SK-N-SH (cell line): ENCODE measurements at regions not wholly inside any gene's neighbourhood (a gene's known extent, or its start where the extent isn't known, plus 50 kb on each side); places are given as distances from the start of the nearest gene placed in this dataset.

Experiments
- CTCF ChIA-PET: fragments of 300-600, 350-600 bp; formaldehyde crosslinking; extraction: SDS; loops from one replicate; lab custom pipeline; 2021; lab: Yijun Ruan, JAX
- POLR2A ChIA-PET: fragments of 350-600 bp; sonication (Branson Sonifier 250); formaldehyde crosslinking; extraction: SDS; loops from one replicate; lab custom pipeline; 2020; ENCODE audit warnings: antibody characterized with exemption, inconsistent platforms; lab: Yijun Ruan, JAX
- DNase-seq: peaks from one replicate; pipeline ENCODE4 v3.0.0; 2012
- H2AFZ ChIP-seq: fragments of 200-600 bp; sonication (generic); 2 replicates; pipeline ENCODE4 v1.8.1; 2016; ENCODE audit warnings: antibody characterized with exemption, mild to moderate bottlenecking, low read depth
- H3F3A ChIP-seq: fragments of 200-600 bp; sonication (generic); replicated peaks from 2 replicates; pipeline ENCODE3; 2016; ENCODE audit warnings: antibody characterized with exemption, mild to moderate bottlenecking; ENCODE audit not compliant: insufficient read depth
- H3K27ac ChIP-seq, 2 experiments: fragments of 200-500 bp in 1 of 2; fragments of 200-600 bp in 1 of 2; sonication (Bioruptor generic) in 1 of 2; sonication (generic), shearing (Covaris generic) in 1 of 2; 2 replicates each; pipeline versions ENCODE4 v1.5.1 to v1.6.1; 2014 to 2016; ENCODE audit warnings: low read depth in 2 of 2, inconsistent platforms in 1 of 2, low read length in 1 of 2, mild to moderate bottlenecking in 1 of 2, mixed read lengths in 1 of 2
- H3K27me3 ChIP-seq: fragments of 200-600 bp; sonication (generic), shearing (Covaris generic); 2 replicates; pipeline ENCODE4 v1.6.1; 2016; ENCODE audit warnings: mixed run types; ENCODE audit not compliant: insufficient read depth
- H3K36me3 ChIP-seq, 2 experiments: fragments of 200-500 bp in 1 of 2; fragments of 200-600 bp in 1 of 2; sonication (Bioruptor generic) in 1 of 2; sonication (generic) in 1 of 2; replicated peaks in 1 of 2; 2 replicates each; pipeline versions ENCODE3 to v1.5.1; 2014 to 2016; ENCODE audit warnings: low read length in 1 of 2, mild to moderate bottlenecking in 1 of 2; ENCODE audit not compliant: insufficient read depth in 2 of 2, control insufficient read depth in 1 of 2
- H3K4me1 ChIP-seq, 2 experiments: fragments of 200-500 bp in 1 of 2; fragments of 200-600 bp in 1 of 2; sonication (Bioruptor generic) in 1 of 2; sonication (generic), shearing (Covaris generic) in 1 of 2; 2 replicates each; pipeline versions ENCODE4 v1.5.1 to v1.6.1; 2014 to 2016; ENCODE audit warnings: low read depth in 1 of 2, low read length in 1 of 2, mixed run types in 1 of 2; ENCODE audit not compliant: insufficient read depth in 2 of 2, control insufficient read depth in 1 of 2
- H3K4me2 ChIP-seq: fragments of 200-600 bp; sonication (generic), shearing (Covaris generic); 2 replicates; pipeline ENCODE4 v1.6.1; 2017; ENCODE audit warnings: mixed run types
- H3K4me3 ChIP-seq, 2 experiments: fragments of 200-500 bp in 1 of 2; fragments of 200-600 bp in 1 of 2; sonication (Bioruptor generic) in 1 of 2; sonication (generic), shearing (Covaris generic) in 1 of 2; 2 replicates each; pipeline versions ENCODE4 v1.5.1 to v1.8.1; 2014 to 2016; ENCODE audit warnings: low read depth in 2 of 2, inconsistent platforms in 1 of 2, low read length in 1 of 2, mild to moderate bottlenecking in 1 of 2, mixed read lengths in 1 of 2, moderate library complexity in 1 of 2
- H3K79me2 ChIP-seq: fragments of 200-600 bp; sonication (generic); 2 replicates; pipeline ENCODE4 v1.8.1; 2017; ENCODE audit warnings: mild to moderate bottlenecking; ENCODE audit not compliant: insufficient read depth
- H3K9ac ChIP-seq: fragments of 200-600 bp; sonication (generic); 2 replicates; pipeline ENCODE4 v1.6.1; 2017; ENCODE audit warnings: mixed run types
- H3K9me2 ChIP-seq: fragments of 200-600 bp; sonication (generic); 2 replicates; pipeline ENCODE4 v1.6.1; 2017; ENCODE audit warnings: mixed run types
- H3K9me3 ChIP-seq: fragments of 200-600 bp; sonication (generic); 2 replicates; pipeline ENCODE4 v1.6.1; 2017; ENCODE audit warnings: mixed run types, mild to moderate bottlenecking, moderate library complexity
- H4K20me1 ChIP-seq: fragments of 200-600 bp; sonication (generic); 2 replicates; pipeline ENCODE4 v1.6.1; 2017; ENCODE audit warnings: mild to moderate bottlenecking, mixed run types; ENCODE audit not compliant: insufficient read depth
- ELF1 ChIP-seq: IDR thresholded peaks from 2 replicates; pipeline ENCODE4 v1.4.0; 2012
- GATA2 ChIP-seq: sonication (generic); formaldehyde crosslinking; IDR thresholded peaks from 2 replicates; pipeline ENCODE4 v1.5.0; 2020; ENCODE audit warnings: mild to moderate bottlenecking, missing genetic modification reagents
- MXI1 ChIP-seq: IDR thresholded peaks from 2 replicates; pipeline ENCODE4 v1.6.1; 2012; ENCODE audit warnings: mild to moderate bottlenecking, low read depth, low read length, improper control_type of control experiment
- POLR2AphosphoS5 ChIP-seq: IDR thresholded peaks from 2 replicates; pipeline ENCODE4 v1.6.1; 2012; ENCODE audit warnings: low read depth, low read length
- RXRA ChIP-seq: IDR thresholded peaks from 2 replicates; pipeline ENCODE4 v1.4.0; 2012; ENCODE audit warnings: low read depth, mild to moderate bottlenecking, borderline replicate concordance
- TAF1 ChIP-seq: IDR thresholded peaks from 2 replicates; pipeline ENCODE4 v1.6.1; 2012; ENCODE audit warnings: low read depth, mild to moderate bottlenecking, low read length, moderate library complexity, borderline replicate concordance
- TEAD4 ChIP-seq: IDR thresholded peaks from 2 replicates; pipeline ENCODE4 v1.4.0; 2012; ENCODE audit warnings: mild to moderate bottlenecking, borderline replicate concordance; ENCODE audit not compliant: insufficient read depth
- USF1 ChIP-seq: IDR thresholded peaks from 2 replicates; pipeline ENCODE4 v1.4.0; 2012; ENCODE audit warnings: low read depth, borderline replicate concordance
- WGBS: methylation state at CpG from one replicate; pipeline ENCODE4 v1.1.6; 2017; ENCODE audit warnings: low lambda C conversion rate; 5-methylcytosine and 5-hydroxymethylcytosine counted together
- TF ChIP-seq, protein P1 (sequence below): IDR thresholded peaks from 2 replicates; pipeline ENCODE4 v1.6.1; 2012; ENCODE audit warnings: mild to moderate bottlenecking, low read depth, low read length, moderate library complexity
- TF ChIP-seq, protein P2 (sequence below): IDR thresholded peaks from 2 replicates; pipeline ENCODE4 v1.4.0; 2012; ENCODE audit warnings: low read depth, borderline replicate concordance

GRCh38 chr9:30193421-30193820 is 2191.0 kb upstream of the ACO1 start:
- Histone ChIP-seq H3F3A (no peaks in the 10 kb centered on the region), H3K36me3 (no peaks in the 10 kb centered on the region), H3K9me3 (no peaks in the 10 kb centered on the region), H3K9ac (no peak overlapping the region), H3K4me3 (no peak overlapping the region), H3K4me1 (no peaks in the 10 kb centered on the region), H2AFZ (peak overlapping the region; percentile 17; the same call in 1 of the 2 replicates), H4K20me1 (no peaks in the 10 kb centered on the region), H3K4me2 (no peak overlapping the region), H3K79me2 (no peaks in the 10 kb centered on the region), H3K27me3 (no peaks in the 10 kb centered on the region), H3K27ac (no peak overlapping the region)
- CTCF ChIA-PET = no interaction called here
- no peak for DNase-seq
- 75% methylated on average over 6 of the region's 6 CpGs for WGBS
- POLR2A ChIA-PET = no interaction called here
- TF ChIP-seq GATA2 (CRISPR knock-in tag) (no peak), RXRA (no peak), TEAD4 (no peak), ELF1 (no peak), POLR2AphosphoS5 (no peak), USF1 (no peak), MXI1 (no peak), TAF1 (no peak)
- TF ChIP-seq, all 33 proteins: peak for 0
- no peaks in the 10 kb centered on the region for H3K9me2 ChIP-seq

GRCh38 chr9:30196941-30197340 is 2187.5 kb upstream of the ACO1 start:
- H2AFZ ChIP-seq = no peak overlapping the region

More at GRCh38 chr9:30196941-30197340, 2187.5 kb upstream of the ACO1 start:
- Histone ChIP-seq H3F3A (no peaks in the 10 kb centered on the region), H4K20me1 (no peaks in the 10 kb centered on the region), H3K79me2 (no peaks in the 10 kb centered on the region), H3K9me2 (no peaks in the 10 kb centered on the region), H3K9me3 (no peaks in the 10 kb centered on the region), H3K4me2 (no peak overlapping the region), H3K27ac (no peak overlapping the region), H3K4me3 (no peak overlapping the region), H3K36me3 (no peaks in the 10 kb centered on the region), H3K9ac (no peak overlapping the region), H3K4me1 (no peaks in the 10 kb centered on the region), H3K27me3 (no peaks in the 10 kb centered on the region)
- no peak for DNase-seq
- POLR2A ChIA-PET = no interaction called here
- TF ChIP-seq, protein P1, sequence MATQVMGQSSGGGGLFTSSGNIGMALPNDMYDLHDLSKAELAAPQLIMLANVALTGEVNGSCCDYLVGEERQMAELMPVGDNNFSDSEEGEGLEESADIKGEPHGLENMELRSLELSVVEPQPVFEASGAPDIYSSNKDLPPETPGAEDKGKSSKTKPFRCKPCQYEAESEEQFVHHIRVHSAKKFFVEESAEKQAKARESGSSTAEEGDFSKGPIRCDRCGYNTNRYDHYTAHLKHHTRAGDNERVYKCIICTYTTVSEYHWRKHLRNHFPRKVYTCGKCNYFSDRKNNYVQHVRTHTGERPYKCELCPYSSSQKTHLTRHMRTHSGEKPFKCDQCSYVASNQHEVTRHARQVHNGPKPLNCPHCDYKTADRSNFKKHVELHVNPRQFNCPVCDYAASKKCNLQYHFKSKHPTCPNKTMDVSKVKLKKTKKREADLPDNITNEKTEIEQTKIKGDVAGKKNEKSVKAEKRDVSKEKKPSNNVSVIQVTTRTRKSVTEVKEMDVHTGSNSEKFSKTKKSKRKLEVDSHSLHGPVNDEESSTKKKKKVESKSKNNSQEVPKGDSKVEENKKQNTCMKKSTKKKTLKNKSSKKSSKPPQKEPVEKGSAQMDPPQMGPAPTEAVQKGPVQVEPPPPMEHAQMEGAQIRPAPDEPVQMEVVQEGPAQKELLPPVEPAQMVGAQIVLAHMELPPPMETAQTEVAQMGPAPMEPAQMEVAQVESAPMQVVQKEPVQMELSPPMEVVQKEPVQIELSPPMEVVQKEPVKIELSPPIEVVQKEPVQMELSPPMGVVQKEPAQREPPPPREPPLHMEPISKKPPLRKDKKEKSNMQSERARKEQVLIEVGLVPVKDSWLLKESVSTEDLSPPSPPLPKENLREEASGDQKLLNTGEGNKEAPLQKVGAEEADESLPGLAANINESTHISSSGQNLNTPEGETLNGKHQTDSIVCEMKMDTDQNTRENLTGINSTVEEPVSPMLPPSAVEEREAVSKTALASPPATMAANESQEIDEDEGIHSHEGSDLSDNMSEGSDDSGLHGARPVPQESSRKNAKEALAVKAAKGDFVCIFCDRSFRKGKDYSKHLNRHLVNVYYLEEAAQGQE = no peak
- TF ChIP-seq RXRA (no peak), ELF1 (no peak)
- TF ChIP-seq, protein P2, sequence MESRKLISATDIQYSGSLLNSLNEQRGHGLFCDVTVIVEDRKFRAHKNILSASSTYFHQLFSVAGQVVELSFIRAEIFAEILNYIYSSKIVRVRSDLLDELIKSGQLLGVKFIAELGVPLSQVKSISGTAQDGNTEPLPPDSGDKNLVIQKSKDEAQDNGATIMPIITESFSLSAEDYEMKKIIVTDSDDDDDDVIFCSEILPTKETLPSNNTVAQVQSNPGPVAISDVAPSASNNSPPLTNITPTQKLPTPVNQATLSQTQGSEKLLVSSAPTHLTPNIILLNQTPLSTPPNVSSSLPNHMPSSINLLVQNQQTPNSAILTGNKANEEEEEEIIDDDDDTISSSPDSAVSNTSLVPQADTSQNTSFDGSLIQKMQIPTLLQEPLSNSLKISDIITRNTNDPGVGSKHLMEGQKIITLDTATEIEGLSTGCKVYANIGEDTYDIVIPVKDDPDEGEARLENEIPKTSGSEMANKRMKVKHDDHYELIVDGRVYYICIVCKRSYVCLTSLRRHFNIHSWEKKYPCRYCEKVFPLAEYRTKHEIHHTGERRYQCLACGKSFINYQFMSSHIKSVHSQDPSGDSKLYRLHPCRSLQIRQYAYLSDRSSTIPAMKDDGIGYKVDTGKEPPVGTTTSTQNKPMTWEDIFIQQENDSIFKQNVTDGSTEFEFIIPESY = no peak
- CTCF ChIA-PET = no interaction called here
- 63% methylated on average over 1 of the region's 1 CpG for WGBS
